Glutamatergic neuron (in vitro differentiated cells): ENCODE measurements at regions not wholly inside any gene's neighbourhood (a gene's known extent, or its start where the extent isn't known, plus 50 kb on each side); places are given as distances from the start of the nearest gene placed in this dataset.
"Not testable (repeated sequence)": the region's sequence is repeated elsewhere in the genome, so short reads cannot be mapped to it uniquely, and the experiment has no call there.

ENCODE experiments used
- DNase-seq: peaks from one replicate; pipeline ENCODE4 v3.0.0; 2022
- H3K27ac Mint-ChIP-seq: one replicate; pipeline ENCODE4 v1.8.0; 2020; ENCODE audit warnings: mild to moderate bottlenecking, mixed read lengths, inconsistent platforms; ENCODE audit not compliant: unreplicated experiment
- H3K27me3 Mint-ChIP-seq: one replicate; pipeline ENCODE4 v1.8.0; 2020; ENCODE audit warnings: mild to moderate bottlenecking, moderate library complexity, mixed read lengths, inconsistent platforms; ENCODE audit not compliant: unreplicated experiment
- H3K36me3 Mint-ChIP-seq: one replicate; pipeline ENCODE4 v1.8.0; 2020; ENCODE audit warnings: mild to moderate bottlenecking, mixed read lengths, inconsistent platforms; ENCODE audit not compliant: unreplicated experiment
- H3K4me1 Mint-ChIP-seq: one replicate; pipeline ENCODE4 v1.8.0; 2020; ENCODE audit warnings: mild to moderate bottlenecking, low read depth, mixed read lengths, inconsistent platforms; ENCODE audit not compliant: unreplicated experiment
- H3K4me3 Mint-ChIP-seq: one replicate; pipeline ENCODE4 v1.8.0; 2020; ENCODE audit warnings: mild to moderate bottlenecking, mixed read lengths, inconsistent platforms; ENCODE audit not compliant: unreplicated experiment
- H3K9me3 Mint-ChIP-seq: one replicate; pipeline ENCODE4 v1.8.0; 2020; ENCODE audit warnings: mild to moderate bottlenecking, moderate library complexity, mixed read lengths, inconsistent platforms; ENCODE audit not compliant: unreplicated experiment
- TF ChIP-seq, protein P1 (sequence below): fragments of 200-600 bp; sonication (generic); IDR thresholded peaks from one replicate; pipeline ENCODE4 v1.5.0; 2021; ENCODE audit not compliant: partially characterized antibody, unreplicated experiment

DNA sequence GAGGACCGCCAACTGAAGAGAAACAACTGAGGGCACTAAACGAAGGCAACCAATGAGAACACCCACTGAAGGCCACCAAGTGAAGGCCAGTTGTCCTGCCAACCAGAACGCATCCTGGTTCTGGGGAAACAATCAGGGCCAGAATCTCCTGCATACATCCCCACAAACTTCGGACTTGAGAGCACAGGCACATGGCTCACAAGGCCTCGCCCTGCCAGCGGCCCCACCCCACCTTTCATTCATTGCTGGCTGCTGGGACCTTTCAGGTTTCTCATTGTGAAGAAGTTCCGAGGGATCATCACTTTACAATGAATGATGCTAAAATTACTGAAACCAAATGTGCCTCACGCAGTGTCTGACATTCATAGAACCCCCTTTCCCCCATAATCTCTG is 79.2 kb upstream of the ABI1 start:
- TF ChIP-seq, protein P1, sequence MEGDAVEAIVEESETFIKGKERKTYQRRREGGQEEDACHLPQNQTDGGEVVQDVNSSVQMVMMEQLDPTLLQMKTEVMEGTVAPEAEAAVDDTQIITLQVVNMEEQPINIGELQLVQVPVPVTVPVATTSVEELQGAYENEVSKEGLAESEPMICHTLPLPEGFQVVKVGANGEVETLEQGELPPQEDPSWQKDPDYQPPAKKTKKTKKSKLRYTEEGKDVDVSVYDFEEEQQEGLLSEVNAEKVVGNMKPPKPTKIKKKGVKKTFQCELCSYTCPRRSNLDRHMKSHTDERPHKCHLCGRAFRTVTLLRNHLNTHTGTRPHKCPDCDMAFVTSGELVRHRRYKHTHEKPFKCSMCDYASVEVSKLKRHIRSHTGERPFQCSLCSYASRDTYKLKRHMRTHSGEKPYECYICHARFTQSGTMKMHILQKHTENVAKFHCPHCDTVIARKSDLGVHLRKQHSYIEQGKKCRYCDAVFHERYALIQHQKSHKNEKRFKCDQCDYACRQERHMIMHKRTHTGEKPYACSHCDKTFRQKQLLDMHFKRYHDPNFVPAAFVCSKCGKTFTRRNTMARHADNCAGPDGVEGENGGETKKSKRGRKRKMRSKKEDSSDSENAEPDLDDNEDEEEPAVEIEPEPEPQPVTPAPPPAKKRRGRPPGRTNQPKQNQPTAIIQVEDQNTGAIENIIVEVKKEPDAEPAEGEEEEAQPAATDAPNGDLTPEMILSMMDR = no peak
- Mint-ChIP-seq H3K36me3 (no peaks in the 10 kb centered on the region), H3K4me1 (peaks cover 1% of the 10 kb centered on the region), H3K27me3 (no peaks in the 10 kb centered on the region), H3K27ac (no peak overlapping the region), H3K4me3 (no peak overlapping the region), H3K9me3 (no peaks in the 10 kb centered on the region)
- DNase-seq = no peak

DNA sequence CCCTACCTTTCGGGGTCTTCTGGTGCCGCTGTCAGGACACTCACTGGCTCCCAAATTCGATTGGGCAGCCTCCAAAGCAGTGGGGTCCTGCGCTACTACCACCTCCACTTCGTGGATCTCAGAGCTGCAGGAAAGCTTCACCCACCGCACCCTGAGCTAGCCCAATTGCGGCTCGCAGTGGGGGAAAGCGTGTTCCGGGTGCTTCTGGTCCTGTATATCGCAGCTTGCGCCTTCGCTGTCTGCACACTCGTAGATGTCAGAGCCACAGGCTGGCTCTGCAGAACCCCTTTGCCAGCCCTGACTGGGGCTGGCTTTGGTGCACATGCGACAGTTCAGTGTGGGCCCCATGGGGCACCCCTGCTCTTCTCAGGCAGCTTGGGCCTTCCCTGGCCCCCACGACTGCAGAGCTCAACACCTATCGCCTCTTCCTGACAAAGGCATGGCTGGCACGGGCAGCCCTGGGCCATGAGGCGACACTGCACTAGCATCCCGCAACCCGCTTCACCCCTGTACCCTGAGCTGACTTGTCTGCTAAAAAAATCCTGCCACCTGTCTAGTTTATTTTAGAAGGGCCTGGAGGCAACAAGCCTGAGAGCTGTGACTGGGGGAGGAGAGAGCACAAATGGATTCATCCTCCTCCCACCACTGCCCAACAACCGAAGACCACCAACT is 78.7 kb upstream of the ABI1 start:
- TF ChIP-seq, protein P1 = no peak
- Mint-ChIP-seq H3K4me3 (no peak overlapping the region), H3K27ac (no peak overlapping the region)

DNA sequence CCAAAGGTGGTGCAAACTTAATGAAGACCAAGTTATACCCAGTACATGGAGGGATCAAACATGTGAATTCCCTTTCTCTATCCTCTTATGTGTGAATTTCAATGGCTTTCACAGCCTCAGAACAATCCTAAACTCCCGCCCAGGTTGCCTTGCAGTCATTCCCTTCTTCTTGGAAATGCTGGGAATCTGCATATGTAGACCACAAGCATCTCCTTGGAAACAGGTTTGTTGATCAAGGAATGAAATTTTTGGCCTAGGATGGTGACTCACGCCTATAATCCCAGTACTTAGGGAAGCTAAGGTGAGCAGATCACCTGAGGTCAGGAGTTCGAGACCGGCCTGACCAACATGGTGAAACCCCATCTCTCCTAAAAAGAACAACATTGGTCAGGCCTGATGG is 77.8 kb upstream of the ABI1 start:
- no peak for DNase-seq
- H3K4me3 Mint-ChIP-seq = no peak overlapping the region
- H3K27me3 Mint-ChIP-seq = no peaks in the 10 kb centered on the region
- H3K36me3 Mint-ChIP-seq = no peaks in the 10 kb centered on the region
- H3K9me3 Mint-ChIP-seq = no peaks in the 10 kb centered on the region
- TF ChIP-seq, protein P1 = no peak
- no peak overlapping the region for H3K27ac Mint-ChIP-seq
- peaks cover 1% of the 10 kb centered on the region for H3K4me1 Mint-ChIP-seq

More for the DNA sequence above, 78.7 kb upstream of the ABI1 start:
- H3K36me3 Mint-ChIP-seq = no peaks in the 10 kb centered on the region
- H3K4me1 Mint-ChIP-seq = peaks cover 1% of the 10 kb centered on the region
- H3K9me3 Mint-ChIP-seq = no peaks in the 10 kb centered on the region
- DNase-seq = no peak
- no peaks in the 10 kb centered on the region for H3K27me3 Mint-ChIP-seq

DNA sequence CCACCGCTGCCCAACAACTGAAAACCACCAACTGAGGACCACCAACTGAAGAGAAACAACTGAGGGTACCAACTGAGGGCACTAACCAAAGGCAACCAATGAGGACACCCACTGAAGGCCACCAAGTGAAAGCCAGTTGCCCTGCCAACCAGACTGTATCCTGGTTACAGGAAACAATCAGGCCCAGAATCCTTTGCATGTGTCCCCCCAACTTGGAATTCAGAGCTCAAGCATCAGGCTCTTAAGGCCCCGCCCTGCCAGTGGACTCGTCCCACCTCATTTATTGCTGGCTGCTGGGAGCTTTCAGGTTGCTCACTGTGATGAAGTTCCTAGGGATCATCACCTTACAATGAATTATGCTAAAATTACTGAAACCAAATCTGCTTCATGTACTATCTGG is 76.6 kb upstream of the ABI1 start:
- H3K4me1 Mint-ChIP-seq = peaks cover 1% of the 10 kb centered on the region
- no peak overlapping the region for H3K27ac Mint-ChIP-seq
- TF ChIP-seq, protein P1 = no peak

DNA sequence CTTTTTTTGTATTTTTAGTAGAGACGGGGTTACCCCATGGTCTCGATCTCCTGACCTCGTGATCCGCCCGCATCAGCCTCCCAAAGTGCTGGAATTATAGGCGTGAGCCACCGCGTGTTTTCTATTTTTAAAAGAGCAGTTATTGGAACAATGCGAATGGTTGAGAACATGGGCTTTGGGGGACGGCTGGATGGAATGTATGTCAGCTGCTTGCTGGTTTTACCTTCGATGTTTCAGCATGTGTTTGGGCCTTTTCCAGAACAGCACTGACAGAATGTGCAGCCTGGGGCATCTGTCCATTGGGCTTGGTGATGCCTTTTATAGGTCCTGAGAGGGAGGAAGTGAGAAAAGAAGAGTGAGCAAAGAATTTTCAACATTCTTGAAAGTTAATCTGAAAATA is 73.4 kb upstream of the ABI1 start:
- not testable (repeated sequence) for H3K4me1 Mint-ChIP-seq, H3K27ac Mint-ChIP-seq, DNase-seq, H3K9me3 Mint-ChIP-seq, H3K27me3 Mint-ChIP-seq, H3K36me3 Mint-ChIP-seq, H3K4me3 Mint-ChIP-seq

More for the DNA sequence above, 76.6 kb upstream of the ABI1 start:
- Mint-ChIP-seq H3K36me3 (no peaks in the 10 kb centered on the region), H3K27me3 (no peaks in the 10 kb centered on the region), H3K4me3 (no peak overlapping the region), H3K9me3 (no peaks in the 10 kb centered on the region)
- no peak for DNase-seq
